HG03378 (cell line): ENCODE measurements at regions not wholly inside any gene's neighbourhood (a gene's known extent, or its start where the extent isn't known, plus 50 kb on each side); places are given as distances from the start of the nearest gene placed in this dataset.

Source experiments
- ATAC-seq: cut with Tn5 transposase; IDR thresholded peaks from one replicate; pipeline ENCODE4 v1.9.1; 2021; ENCODE audit warnings: mild to moderate bottlenecking, moderate library complexity; ENCODE audit not compliant: unreplicated experiment

DNA sequence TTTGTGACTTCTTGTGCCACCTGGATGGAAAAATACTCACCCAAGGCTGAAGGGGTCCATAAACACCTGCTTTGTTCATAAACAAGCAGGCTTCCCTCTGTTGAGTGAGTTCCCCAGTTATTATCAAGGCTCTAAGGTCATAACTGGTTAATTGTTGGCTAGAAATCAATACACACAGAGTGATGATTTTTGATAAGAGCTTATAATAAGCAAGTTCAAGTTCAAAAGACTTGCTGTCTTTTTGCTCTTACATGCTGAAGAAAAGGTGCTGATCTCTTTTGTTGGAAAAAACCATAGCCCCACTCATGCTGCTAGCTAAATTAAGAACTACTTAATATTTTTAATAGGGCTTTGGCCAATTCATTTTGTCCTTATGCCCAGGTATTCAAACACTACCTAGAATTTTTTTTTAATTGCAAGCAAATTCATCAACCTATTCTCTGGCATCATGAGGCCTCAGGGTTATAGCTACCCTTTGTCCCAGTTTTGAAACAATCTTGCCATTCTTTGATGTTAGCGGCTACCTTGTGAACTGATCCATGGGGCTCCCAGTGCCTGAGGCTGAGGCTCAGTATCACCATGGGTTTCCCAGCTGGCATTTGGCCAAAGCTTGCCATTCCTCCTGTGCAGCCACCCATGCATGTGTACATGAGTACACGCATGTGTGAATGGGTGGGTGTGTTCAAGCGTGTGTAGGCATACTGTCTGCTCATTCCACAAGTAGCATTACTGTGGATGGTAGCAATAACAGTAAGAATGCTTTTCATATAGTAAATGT lies 127.6 kb upstream of the LPP start:
- no peak for ATAC-seq

DNA sequence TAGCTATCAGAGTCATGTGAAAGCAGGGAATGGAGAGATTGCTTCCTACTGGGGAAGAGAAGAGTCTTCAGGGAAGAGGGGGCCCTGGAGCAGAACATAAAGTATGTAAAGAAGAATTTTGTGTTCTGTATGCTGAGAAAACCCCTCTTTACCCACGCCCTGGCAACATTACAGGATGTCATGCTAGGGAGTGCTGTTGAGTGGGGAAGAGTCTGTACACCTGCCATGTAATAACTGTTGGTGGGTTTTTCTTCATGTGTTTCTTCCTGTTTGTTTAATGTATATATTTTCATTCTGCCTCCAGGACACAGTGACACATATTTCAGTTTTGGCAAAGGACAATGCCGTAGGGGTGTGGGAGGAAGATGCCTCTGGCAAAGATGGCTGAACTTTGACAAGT lies 122.8 kb upstream of the LPP start:
- ATAC-seq = no peak

DNA sequence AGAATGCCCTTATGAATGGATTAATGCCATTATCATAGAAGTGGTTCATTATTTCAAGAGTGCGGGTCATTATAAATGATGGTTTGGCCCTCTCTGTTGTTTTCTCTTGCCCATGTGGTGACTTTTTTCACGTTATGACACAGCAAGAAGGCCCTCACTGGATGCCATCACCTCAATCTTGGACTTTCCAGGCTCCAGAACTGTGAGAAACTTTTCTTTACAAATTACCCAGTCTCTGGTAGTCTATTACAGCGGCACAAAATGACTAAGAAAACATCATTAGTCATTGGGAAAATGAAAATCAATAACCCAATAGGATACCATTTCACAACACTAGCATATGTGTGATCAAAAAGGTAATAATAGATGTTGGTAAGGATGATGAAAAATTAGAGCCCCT lies 119.0 kb upstream of the LPP start:
- no peak for ATAC-seq

DNA sequence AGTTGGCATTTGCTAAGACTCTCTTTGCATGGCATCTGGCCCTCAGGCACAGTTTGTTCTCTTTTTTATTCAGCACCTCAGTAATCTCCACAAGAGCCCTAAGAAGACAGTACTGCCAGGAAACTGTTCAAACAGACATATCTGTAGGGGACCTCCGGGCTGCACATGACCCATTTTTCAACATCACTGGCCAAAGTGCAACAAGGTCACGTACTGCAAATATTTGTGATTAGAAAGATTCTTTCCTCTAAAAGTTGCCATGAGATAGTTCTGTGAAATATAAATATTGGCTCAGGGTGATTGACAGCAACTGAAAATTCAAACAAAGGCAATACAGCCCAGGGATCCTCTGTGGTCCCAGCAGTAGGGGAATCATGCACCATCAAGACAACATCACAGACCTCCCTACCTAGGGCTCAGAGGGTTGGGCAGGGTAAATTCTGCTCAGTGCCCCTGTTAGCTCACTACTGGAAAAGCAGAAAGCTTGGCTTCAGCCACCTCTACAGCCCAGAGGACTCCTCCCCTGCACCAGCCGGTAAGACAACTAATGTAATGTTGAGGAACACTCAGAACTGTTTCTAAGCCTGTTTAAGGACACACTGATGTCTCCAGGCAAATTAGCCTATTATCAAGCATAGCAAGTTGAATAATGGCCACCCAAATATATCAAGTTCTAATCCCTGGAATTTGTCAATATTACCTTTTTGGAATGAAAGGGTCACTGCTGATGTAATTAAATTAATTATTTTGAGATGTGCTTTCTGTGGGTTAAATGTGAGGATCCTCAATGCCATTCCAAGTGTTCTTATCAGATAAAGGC lies 117.4 kb upstream of the LPP start:
- no peak for ATAC-seq

DNA sequence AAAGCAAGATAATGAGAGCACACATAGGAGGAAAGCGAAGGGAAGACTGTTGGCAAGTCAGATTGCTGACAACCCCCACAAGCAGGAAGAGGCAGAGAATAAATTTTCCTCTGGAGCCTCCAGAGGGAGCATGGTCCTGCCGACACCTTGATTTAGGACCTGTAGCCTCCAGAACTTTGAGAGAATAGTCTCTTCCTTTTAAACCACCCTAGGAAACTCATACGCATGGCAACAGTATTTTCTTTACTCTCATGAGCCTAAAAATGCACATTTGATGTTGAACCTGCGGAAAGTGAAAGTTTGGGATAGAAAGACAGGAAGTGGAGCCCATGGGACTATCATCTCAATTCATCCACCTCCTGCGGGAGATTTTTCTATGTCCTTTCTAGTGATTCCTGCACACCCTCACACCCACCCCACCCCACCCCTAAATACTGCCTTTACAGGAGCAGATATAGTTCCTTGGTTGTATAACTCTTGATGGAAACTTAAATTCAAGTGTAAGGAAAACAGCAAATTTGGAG lies 116.7 kb upstream of the LPP start:
- ATAC-seq = no peak

DNA sequence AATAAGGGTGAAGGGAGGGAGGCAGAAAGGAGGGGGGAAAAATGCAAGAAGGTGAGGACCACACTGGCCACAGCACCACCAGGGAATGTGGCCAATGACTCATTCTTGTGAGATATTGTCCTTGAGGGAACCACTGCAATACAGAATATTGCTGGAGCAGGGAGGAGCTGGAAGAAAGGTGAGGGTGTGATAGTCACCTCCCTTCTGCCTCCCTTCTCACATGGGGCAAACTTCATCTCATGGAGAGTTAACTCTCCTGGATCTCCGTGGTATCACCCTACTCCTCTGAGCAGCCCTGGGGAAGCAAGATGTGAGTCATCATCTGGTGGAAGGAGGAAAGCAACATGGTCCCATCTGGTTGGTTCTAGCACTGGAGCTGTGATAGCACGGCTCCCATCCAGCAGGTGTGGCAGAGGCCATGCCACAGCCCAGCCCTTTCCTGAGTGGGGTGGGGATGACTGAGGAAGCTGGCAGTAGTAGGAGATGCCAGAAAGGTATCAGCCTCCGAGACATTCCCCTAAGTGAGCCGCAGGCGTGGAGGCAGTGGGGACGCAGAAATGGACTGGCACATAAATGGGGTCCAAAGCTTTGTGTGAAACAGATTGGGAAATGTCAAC lies 115.9 kb upstream of the LPP start:
- no peak for ATAC-seq

DNA sequence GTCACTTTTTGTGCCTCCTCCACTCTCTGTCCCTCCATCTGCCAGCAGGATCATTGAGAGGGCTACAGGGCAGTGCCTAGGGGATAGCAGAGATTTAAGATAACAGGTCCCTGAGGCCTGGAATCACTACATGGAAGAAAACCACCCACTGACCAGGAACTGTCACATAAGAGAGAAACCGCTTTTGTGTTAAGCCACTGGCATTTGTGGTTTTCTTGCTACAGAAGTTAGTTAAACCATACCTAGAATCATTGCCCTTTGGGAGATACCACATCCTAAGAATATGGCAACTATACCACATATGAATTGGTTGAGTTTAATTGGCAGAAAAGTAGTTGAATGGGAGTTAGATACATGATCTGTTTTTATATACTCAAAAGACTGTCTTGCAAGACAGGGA lies 112.8 kb upstream of the LPP start:
- no peak for ATAC-seq

DNA sequence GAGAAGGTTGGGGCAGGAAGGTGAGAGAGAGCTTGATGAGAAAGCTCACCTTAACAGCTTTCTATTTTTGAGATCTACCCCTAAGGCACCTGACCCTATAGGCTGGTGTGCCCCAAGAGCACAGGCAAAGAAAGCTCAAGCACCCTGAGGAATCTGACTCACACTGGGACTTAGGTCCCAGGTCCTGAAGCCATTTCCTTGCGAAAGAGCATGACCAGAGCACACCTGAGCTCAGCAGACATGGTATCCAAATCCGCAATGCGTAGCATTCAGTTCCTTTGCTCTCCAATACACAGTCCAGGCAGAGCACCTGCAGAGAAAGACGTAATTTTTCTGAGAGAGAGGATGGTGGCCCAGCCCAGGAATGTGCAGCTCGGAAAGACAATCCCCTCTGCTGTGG lies 112.1 kb upstream of the LPP start:
- ATAC-seq = no peak

DNA sequence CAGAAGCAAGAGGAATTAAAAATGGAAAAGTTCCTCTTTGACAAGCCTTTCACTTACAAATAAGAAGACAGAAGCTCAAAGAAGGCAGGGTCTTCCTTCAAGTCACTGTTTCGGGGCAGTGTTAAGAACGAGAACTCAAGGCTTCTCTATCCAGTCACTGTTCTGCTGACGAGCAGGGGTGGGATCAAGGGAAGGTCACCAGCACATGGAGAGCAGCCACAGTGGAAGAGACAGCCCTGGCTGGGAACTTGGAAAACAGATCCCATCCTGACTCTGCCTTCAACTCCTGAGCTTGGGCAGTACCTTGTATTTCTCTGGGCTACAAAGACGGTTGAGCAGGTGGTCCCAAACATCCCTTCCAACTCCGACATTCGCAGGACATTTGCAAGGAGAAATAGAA lies 111.5 kb upstream of the LPP start:
- no peak for ATAC-seq

DNA sequence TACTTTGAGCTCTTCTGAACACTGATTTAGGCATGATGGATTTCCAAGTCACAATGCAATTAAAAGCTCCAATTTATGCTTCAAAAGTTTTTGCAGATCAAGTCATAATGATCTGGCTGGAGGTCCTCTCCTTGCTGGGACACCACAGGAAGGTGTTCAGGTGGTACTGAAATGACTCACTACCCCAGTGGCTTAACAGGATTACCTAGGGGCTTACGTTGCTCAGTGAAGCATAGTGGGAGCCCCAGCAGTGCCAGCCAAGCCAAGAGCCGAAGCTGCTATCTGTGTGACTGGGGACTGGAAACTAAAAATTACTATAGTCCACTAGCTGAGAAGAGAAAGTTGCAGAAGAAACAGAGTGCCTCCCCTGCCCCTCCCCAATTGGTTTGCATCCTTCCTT lies 110.1 kb upstream of the LPP start:
- ATAC-seq = no peak

DNA sequence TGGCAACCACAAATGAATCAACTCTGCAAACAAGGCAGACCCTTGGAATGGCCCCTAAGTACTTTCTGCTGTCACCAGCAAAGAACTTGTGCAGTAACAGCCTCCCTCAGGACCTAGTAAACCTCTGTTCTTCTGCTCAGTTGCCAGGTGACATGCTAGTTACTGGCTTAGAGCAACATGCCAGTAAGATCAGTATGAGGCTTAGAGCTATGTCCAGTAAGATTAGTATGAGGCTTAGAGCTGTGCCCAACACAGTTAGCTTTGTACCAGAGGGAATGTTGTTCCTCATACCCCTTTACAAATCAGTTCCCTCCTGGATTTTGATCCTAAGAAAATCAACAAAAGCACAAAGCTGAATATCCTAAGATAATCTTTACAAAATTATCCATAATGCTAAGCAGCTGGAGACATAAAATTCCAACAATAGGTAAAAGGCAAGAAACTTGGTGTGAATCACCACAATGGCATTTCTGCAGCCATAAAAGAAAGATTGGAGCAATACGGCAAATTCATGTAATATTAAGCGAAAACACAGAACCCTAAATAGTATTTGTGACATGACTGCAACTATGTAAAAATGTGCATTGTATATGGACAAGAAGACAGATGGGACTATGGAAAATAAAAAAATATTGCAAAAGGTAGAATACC lies 107.3 kb upstream of the LPP start:
- no peak for ATAC-seq

DNA sequence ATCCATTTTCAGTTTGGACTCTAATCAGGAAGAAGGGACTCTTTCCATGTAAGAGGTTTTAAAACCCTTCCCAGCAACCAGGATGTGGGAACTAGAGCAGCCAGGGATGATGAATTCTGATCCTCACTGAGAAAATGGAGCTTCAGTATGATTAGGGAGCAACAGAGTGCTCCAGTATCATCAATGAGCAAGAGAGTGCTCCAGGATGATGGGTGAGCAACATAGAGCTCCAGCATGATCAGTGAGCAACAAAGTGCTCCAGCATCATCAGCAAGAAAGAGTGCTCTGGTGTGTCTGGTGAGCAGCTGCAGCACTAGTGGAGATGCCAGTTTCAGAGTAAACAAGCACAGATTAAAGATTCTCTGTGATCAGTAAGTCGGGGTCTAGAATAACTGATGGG lies 106.4 kb upstream of the LPP start:
- no peak for ATAC-seq

DNA sequence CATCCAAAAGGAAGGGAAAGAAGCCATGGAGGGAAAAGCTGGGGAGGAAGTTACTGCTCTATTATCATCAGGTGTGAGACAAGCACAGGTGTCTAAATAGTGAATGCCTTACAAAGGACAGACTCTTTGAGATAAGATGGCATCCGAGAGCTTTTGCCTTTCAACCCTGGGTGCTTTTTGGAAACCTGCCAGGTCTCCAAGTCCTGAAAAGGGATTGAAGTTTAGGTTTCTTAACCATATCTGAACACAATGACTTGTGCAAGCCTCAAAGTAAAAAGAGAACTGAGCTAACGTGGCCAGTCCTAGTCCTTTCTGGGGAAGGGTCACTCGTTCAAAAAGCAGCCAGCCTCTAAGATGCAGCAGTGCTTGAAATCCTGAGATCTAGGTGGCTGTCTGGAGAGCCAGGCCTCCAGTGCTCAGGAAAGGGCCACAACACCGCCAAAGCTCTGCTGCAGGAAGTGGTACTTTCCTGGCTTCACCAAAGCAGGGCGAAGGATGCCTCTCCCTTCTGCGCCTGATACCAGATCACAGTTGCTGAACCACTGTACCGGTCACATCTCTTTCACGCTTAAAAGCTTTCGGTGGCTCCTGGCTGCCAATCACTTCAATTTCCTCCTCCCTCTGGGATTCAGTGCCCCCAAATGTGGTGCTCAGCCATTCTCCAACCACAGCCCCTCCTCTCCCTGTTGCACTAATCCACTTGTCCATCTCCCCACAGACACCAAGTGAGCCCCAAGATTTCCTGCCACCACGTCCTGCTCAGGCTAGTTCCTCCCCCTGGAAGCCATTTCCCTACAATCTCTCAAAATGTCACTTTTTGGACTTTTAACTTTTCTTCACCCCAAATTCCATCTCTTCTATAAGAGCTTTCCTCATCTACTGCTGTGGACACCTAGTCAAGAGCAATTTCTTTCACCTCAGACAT lies 104.1 kb upstream of the LPP start:
- ATAC-seq = no peak

DNA sequence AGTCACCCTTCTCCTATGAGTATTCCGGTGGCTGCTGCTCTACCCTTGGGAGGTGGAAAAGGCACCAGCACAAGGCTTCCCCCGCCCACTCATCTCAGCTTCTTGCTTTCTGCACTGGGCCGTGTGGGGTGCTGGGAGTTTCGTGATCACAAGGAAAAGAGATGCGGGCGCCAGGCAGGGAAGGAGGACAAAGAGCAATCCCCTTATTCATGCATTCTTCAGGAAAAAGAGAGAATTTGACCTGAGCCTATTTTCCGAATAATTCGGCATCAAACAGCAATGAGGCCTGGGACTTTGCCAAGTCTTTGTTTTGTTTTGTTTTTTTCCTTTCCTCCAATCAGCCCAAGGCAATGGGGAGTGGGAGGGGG lies 102.2 kb upstream of the LPP start:
- no peak for ATAC-seq

DNA sequence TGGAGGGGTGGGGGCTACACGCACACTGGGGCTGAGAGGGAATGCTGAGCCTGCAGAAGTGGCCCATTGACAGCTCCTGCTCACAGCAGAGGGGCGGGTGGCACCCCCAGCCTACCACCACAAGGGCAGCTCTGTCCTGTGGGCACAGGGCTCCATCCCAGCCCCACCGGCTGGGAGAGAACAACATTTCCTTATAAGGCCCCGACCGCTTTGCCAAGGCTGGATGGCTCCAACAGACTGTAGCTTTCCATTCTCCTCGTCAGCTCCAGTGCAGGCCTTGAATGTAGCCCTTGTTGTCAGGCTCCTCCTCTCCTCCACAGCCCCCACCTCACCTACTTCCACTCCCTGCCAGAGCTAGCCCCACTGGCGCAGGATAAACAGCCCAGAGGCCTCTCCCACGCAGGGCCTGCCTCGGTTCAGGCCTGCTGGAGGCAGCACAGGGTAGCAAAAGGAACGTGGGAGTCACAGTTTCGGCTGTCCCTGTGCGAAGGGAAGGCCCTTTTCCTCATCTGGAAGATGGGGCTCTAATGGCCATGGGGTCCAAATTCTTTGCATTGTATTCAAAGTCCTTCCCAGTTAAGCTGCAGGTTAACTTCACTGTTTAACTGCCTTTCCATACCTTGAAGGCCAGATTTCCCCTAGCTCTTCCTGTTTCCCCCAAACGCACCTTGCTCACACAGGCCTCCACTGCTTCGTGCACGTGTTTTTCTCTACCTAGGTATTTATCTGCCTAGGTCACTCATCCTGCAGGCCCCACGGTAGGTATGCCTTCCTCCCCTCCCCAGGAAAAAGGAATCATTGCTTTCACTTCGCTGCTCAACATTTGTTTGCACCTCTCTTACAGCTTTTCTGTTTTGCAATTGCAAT lies 101.6 kb upstream of the LPP start:
- no peak for ATAC-seq

DNA sequence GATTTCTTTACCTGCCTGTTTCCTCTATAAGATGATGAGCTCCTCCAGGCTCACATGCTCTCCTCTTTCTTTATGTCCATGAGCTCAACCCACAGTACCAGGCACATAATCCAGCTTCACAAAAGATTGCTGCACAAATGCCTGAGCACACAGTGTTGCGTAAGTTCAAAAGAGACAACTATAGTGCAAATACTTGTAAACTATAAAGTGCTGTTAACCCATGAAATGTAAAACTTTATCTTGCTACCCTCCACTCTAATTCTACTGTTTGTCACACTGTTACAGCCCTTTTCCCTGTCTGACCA lies 101.0 kb upstream of the LPP start:
- ATAC-seq = no peak

DNA sequence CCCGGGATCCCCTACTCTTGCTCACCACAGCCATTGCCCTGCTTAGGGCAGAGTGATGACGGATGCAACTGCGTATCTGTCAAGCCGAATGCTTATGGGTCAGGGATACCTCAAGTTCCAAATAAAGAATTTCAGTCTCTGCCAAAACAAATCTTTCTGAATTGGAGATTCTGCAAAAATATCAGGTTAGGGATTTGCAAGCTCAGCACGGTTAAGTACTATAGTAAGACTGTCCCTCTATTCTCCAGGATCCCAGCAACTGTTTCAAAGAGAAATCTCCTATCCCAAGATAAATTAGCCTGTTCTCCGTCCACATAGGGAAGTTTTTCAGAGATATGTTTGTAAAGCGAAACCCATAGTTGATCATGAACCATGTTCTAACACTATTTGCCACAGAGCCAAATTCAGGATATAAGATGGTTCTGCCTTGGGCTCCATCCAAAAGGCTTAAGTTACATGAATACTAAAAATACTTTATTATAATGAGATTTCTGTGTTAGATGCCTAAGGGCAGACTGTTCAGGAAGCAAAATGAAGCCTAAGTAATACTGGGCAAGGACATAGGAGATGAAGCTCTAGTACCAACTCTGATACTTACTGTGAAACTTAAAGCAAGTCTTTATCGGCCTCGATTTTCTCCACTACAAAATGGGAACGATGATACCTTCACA lies 100.1 kb upstream of the LPP start:
- ATAC-seq = no peak

DNA sequence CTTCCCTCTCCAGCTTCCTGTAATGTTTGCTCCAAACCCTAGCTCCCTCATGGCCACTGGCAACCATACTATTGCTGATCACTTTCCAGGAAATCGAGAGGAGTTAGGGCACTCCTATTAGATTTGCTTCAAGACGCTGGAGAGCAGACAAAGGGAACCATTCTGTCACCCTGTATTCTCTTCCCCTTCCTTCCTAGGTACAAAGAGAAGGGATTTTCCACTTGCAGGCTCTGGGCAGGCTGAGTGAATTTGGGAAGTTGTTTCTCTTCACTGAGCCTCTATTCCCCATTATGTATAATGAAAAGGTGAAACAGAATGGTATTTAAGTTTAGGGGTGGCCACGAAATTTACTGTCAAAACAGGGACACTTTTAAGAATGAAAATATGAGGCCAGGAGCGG lies 99.4 kb upstream of the LPP start:
- ATAC-seq = no peak

DNA sequence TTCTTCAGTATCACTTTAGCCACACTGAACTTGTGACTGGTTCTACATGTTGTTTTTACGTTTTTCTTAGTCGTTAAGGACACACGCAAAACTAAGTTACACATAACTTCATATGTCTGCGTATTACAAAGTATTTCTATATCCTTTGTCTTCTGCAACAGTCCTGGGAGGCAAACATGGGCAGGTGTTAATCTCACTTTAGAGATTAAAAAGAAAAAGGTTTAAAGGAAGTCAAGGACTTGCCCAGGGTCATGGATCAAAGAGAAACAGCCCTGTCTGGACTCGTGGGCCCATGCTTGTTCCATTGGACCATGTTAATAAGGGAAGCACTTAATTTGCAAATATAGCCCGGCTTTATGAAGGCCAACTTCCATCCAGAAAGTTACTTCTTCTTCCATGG lies 98.6 kb upstream of the LPP start:
- no peak for ATAC-seq
